ENCODE measurements at regions not wholly inside any gene's neighbourhood (a gene's known extent, or its start where the extent isn't known, plus 50 kb on each side); places are given as distances from the start of the nearest gene placed in this dataset.

DNA sequence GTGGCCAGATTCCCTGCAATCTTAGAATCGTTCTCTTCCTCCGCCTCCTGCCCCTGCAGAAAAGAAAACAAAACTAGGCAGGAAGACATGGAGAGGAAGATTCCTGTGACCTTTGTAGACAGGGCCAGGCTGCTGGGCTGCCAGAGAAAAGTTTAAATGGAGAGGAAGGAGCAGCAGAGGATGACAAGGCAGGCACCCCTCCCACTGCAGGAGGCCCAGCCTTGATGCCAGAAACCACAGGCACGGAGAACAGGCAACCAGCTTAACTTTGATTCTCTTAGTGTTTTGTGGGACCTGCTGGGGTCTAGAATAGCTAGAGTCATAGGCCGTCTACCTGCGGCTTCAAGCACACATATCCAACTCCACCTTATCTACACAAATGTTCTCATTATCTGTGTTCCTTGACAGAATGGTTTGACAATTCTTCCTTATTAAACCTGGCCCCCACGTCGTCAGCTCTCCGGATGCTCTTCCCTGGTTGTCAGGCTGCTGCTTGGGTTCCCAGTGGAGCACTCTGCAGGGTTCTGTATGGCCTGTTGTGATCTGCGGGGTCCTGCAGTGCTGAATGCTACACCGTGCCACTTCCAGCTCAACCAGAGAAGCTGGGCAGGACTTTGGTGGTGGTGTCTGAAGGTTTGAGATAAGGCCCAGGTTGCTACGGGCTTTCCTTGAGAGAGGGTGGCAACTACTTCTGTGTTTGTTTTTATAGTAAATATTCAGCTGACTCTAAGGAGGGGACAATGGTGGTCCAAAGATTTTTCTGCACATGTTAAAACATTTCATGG lies 609.5 kb downstream of the AACS start:
- DNase-seq (ENCODE audit: low spot score): no peak

DNA sequence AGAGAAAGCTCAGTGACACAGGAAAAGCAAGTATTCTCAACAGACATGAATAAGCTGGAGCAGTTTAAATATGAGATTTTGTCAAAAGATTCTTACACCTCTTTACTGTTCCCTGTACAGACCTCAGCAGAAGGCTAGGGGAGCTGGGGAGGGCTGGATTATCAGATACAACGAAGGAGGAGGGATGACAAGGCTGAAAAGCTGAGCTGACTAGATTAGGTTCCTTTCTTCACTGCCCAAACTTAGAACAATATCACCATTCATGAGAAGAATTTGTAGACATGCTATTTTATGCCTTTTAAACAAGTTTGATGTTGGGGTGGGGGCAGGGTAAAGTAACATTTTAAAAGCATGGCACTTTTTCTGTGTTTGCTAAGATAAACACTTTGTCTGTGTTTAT lies 611.1 kb downstream of the AACS start:
- no peak for DNase-seq (ENCODE audit: low spot score)

DNA sequence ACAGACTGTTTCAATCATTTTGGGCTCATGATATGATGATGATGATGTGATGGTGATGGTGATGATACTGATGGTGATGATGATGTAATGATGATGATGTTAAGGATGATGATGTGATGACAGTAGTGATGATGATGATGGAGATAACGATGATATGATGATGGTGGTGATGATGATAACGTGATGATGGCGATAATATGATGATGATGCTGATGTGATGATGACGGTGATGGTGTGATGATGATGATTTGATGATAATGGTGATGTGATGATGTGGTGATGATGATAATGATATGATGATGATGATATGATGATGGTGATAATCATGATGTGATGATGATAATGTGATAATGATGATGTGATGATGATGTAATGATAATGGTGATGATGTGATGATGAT lies 612.6 kb downstream of the AACS start:
- DNase-seq (ENCODE audit: low spot score): no peak

DNA sequence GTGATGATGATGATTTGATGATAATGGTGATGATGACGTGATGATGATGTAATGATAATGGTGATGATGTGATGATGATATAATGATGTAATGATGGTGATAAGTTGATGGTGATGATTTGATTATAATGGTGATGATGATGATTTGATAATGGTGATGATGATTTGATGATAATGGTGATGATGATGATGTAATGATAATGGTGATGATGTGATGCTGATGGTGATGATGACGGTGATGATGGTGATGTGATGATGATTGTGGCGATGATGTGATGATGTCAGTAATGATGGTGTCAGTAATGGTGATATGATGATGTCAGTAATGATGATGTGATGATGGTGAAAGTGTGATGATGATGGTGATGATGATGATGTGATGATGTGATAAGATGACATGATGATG lies 613.4 kb downstream of the AACS start:
- DNase-seq (ENCODE audit: low spot score): no peak

- no peak for DNase-seq (ENCODE audit: low spot score)
Observed at GRCh38 chr12:125683748-125684381, 618.6 kb downstream of the AACS start.

DNA sequence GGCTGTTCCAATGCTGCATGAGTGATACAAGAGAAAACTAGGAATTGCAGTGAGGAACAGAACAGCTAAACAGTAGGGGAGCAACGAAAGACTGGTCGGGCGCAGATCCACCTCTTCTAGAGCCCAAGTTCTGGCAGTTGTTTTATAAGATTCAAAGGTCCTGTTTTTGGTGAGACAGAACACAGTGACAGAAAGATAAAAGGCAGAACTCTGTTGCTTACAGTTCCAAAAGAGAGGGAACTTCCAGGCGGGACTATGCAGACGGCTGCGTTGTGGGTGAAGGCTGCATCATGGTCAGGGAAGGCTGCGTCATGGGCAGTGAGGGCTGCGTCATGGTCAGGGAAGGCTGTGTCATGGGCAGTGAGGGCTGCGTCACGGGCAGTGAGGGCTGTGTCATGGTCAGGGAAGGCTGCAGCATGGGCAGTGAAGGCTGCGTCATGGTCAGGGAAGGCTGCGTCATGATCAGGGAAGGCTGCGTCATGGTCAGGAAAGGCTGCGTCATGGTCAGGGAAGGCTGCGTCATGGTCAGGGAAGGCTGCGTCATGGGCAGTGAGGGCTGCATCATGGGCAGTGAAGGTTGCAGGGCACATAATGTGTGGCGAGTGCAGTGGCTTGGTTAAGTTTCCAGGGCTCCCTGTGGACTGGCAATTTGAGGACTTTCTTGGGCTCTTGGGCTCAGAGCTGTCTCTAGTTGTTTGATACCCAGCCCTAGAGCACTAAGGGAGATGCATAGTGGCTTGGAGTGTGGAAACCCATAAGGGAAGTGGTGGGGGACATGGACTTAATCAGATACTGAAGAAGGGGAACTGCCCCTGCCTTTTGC lies 619.9 kb downstream of the AACS start:
- no peak for DNase-seq (ENCODE audit: low spot score)

- DNase-seq (ENCODE audit: low spot score): no peak
Observed at GRCh38 chr12:125685915-125686314, 620.7 kb downstream of the AACS start.

- no peak for DNase-seq (ENCODE audit: low spot score)
Observed at GRCh38 chr12:125687403-125687802, 622.2 kb downstream of the AACS start.

DNA sequence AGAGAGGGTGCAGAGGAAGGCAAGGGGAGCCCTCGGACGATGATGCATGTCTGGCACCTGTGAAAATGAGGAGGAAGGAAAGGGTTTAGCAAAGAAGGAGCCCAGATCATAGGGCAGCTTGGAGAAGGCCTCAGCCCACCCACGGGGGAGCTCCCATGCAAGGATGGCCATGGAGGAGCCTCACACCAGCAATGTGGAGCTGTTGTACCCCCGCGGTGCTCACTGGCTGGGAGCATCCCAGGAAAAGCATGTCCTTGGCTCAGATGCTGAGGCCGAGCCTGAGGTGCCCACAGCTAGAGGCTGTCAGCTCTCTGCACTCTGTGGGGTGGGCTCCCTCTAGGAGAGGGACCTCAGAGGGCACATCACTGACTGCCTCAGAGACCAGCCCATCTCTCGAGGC lies 622.6 kb downstream of the AACS start:
- no peak for DNase-seq (ENCODE audit: low spot score)

DNA sequence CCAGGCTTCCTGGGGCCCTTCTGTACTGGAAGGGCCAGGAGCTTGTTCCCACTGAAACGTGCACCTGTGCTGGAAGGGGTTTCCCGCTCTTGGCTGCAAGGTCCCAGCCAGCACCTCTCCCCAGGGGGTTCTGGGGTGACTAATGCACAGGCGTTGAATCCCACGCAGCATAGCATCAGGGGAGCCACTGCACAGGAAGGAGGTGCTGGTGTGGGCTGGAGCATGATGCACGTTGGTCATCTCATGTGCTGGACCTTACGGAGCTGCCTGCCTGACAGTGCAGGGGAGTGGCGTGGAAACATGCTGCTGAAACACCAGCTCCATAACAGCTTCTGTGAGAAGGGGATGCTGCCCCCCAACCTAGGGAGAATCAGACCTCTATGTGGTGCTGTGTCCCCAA lies 623.0 kb downstream of the AACS start:
- no peak for DNase-seq (ENCODE audit: low spot score)

DNA sequence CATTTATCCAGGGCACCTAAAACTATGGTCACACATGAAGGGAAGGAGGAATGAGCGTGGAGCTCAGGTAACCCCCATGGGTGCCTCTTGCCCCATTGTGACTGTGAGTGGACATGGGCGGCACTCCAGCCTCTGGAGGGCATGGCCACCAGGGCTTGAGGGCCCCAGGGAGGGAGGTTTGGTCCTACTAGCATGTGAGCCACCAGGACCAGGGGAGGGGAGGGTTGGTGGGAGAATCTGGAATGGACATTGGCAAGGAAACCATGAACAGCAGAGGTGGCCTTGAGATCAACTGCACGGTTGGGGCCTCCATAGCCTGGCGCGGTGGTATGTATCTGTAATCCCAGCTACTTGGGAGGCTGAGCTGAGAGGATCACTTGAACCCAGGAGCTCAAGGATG lies 623.6 kb downstream of the AACS start:
- DNase-seq (ENCODE audit: low spot score): no peak

GRCh38 chr12:125689576-125690410 lies 624.6 kb downstream of the AACS start:
- DNase-seq (ENCODE audit: low spot score): no peak

- no peak for DNase-seq (ENCODE audit: low spot score)
Observed at GRCh38 chr12:125690841-125691240, 625.6 kb downstream of the AACS start.

DNA sequence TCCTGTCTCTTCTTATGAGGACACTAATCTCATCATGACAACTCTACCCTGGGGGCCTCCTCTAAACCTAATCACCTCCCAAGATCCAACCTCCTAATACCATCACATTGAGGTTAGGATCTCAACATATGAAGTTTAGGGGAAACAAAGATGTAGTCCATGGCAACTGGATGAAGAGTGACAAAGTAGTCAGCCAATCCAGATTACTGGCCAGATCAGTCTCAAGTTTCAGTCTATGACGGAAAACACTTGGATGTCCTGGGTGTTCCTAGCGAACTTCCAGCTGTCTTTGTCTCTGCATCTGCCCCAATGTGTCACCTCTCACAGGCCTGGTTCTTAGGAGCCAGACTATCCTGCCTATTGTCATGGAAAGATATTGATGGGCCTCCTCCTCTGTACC lies 630.8 kb downstream of the AACS start:
- no peak for DNase-seq (ENCODE audit: low spot score)

DNA sequence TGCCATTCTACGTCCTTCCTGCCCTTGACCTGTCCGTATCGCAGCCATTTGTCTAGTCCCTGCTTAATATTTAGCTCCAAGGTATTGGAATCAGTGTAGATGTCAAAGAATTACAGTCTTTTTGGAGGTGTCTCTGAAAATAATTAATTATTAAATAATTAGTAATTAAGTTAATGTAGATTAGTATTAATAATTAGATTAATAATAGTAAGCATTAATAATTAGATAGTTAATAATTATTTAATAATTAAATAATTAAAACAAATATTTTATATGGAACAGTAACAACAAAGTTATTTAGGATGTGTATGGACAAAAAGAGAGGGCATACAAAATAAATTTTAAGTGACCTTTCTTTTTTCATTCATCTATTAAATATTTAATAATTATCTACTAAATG lies 639.6 kb downstream of the AACS start:
- no peak for DNase-seq (ENCODE audit: low spot score)

DNA sequence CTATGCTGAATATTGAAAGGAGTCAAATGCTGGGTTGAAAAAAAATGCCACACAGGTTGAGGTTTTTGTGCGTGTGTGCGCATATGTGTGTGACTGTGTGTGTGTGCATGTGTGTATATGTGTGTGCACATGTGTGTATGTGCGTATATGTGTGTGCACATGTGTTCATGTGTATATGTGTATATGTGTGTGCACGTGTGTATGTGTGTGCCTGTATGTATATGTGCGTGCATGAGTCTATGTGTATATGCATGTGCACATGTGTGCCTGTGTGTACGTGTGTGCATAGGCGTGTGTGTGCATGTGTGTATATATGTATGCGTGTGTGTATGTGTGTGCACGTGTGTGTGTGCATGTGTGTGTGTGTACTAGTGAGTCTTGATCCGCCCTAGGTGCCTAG lies 655.7 kb downstream of the AACS start:
- no peak for DNase-seq (ENCODE audit: low spot score)

DNA sequence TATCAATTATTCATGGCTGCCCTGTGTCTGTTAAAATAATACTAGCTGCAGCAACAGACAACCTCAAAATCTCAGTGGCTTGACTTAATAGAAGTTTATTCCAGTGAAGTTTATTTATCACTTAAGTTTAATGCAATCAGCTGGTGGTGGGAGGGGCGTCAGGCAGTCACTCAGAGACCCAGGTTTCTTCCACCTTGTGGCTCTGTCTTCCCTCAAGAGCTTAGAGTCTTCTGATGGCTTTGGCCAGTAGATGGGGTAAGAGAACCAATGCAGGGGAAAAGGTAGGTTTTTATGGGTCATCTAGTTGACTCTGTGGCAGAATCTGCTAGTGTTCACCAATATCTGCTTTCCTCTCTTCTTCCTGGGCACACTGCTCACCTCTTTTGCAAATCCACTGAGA lies 668.9 kb downstream of the AACS start:
- DNase-seq (ENCODE audit: low spot score): no peak

- no peak for DNase-seq (ENCODE audit: low spot score)
Observed at GRCh38 chr12:125738211-125738610, 673.0 kb downstream of the AACS start.

GRCh38 chr12:125742413-125742812 lies 677.2 kb downstream of the AACS start:
- DNase-seq (ENCODE audit: low spot score): no peak

GRCh38 chr12:125744201-125744600 lies 679.0 kb downstream of the AACS start:
- DNase-seq (ENCODE audit: low spot score): no peak

GRCh38 chr12:125755512-125755911 lies 690.3 kb downstream of the AACS start:
- DNase-seq (ENCODE audit: low spot score): no peak

GRCh38 chr12:125766091-125766490 lies 700.9 kb downstream of the AACS start:
- no peak for DNase-seq (ENCODE audit: low spot score)
